ENCODE measurements at regions not wholly inside any gene's neighbourhood (a gene's known extent, or its start where the extent isn't known, plus 50 kb on each side); places are given as distances from the start of the nearest gene placed in this dataset.

DNA sequence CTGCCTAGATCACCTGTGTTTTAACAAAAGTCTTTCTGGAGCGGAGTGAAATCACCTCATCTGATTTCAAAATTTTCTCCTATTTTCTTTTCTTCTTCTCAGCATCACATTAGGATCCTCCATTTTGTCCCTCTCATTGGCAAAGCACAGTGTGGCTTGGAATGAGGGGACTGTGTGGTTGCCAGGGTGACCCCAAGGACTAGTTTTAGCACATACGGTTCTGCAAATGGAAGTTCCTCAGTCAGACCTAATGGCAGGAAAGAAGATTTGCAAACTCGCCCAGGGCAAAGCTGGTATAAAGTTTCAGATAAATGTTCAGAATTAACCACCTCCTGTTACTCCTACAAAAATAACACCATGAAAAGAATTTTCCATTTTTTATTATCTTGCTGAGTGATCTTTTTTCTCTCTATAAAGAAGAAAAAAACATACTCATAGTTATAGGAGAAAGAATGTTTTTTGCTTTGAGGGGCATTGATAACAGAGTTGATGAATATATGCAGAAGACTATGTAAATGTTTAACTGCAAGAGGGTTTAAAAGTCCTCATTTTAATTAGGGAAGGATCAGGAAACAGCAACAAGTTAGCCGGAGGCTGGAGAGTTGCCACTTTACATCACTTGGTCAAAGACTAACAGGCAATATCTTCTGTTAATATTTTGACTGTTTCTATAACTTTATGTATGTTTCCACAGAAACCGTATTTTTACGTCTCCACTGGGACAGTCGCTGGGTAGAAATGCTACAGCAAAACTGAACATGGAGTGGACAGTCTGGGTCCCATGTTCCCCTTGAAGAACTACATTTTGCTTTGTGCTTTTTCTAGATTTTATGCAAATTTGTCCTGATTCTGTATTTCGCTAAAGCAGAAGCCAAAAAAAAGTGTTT is 257.8 kb downstream of the NR2F1-AS1 start:
- TF ChIP-seq CTCF (IDR thresholded peaks at IDR 0.05) (no peak), POLR2AphosphoS5 (IDR thresholded peaks at IDR 0.05; ENCODE audit: low read depth, low read length) (no peak), TCF7L2 (IDR thresholded peaks at IDR 0.05; ENCODE audit: low read depth, low read length) (no peak), REST (IDR thresholded peaks at IDR 0.05; ENCODE audit: insufficient read depth in 1 of 2, low read depth in 2 of 2, low read length in 1 of 2) (no peak), SIN3A (IDR thresholded peaks at IDR 0.05; ENCODE audit: borderline replicate concordance, insufficient read depth, low read depth, low read length) (no peak)
